Body of pancreas (tissue), 4 donors: ENCODE measurements at regions not wholly inside any gene's neighbourhood (a gene's known extent, or its start where the extent isn't known, plus 50 kb on each side); places are given as distances from the start of the nearest gene placed in this dataset.
"Not testable (repeated sequence)": the region's sequence is repeated elsewhere in the genome, so short reads cannot be mapped to it uniquely, and the experiment has no call there.

Experiments used
- ATAC-seq: fragments of 150-250 bp; one replicate; pipeline ENCODE4 v1.9.1; 2016
- DNase-seq, 4 donors: peaks; one replicate each; pipeline ENCODE4 v3.0.0-alpha.2; 2019
- H3K27ac ChIP-seq, 4 donors: fragments of 200-600 bp; sonication (generic); 1 replicate in 3 of 4; 2 replicates in 1 of 4; pipeline versions ENCODE4 v1.5.1 to v1.6.1; 2016 to 2019; ENCODE audit warnings: mild to moderate bottlenecking in 1 of 4, mixed read lengths in 1 of 4, moderate library complexity in 1 of 4
- H3K27me3 ChIP-seq, 2 donors: fragments of 200-600 bp; sonication (generic); one replicate each; pipeline ENCODE4 v1.6.0; 2016; ENCODE audit warnings: mild to moderate bottlenecking in 1 of 2
- H3K36me3 ChIP-seq, 2 donors: fragments of 200-600 bp; sonication (generic); replicated peaks in 1 of 2; 2 replicates each; pipeline ENCODE4 v1.5.1; 2016; ENCODE audit warnings: low read depth in 2 of 2; ENCODE audit not compliant: insufficient read depth in 1 of 2
- H3K4me1 ChIP-seq: fragments of 200-600 bp; sonication (generic); one replicate; pipeline ENCODE4 v1.6.0; 2016
- H3K4me3 ChIP-seq, 2 donors: fragments of 200-600 bp; sonication (generic); 1 replicate in 1 of 2; 2 replicates in 1 of 2; pipeline ENCODE4 v1.5.1; 2016 to 2019
- H3K9me3 ChIP-seq, 3 donors: fragments of 200-600 bp; sonication (generic); 1 replicate in 2 of 3; 2 replicates in 1 of 3; pipeline ENCODE4 v1.5.1; 2016
- WGBS, 2 donors: methylation state at CpG; one replicate each; pipeline ENCODE4 v1.1.5; 2017; 5-methylcytosine and 5-hydroxymethylcytosine counted together
- intact Hi-C: fragments of 100-400 bp; cut with DNase I; formaldehyde crosslinking; loops from one replicate; pipeline ENCODE4 v1.15.1; 2023
- TF ChIP-seq, protein P1 (sequence below), 7 experiments: fragments of 450-650 bp in 4 of 7; fragments of 200-600 bp in 3 of 7; sonication (generic) in 3 of 7; IDR thresholded peaks; one replicate each; pipeline ENCODE4 v1.5.1; 2016 to 2019; ENCODE audit warnings: antibody characterized with exemption in 7 of 7

DNA sequence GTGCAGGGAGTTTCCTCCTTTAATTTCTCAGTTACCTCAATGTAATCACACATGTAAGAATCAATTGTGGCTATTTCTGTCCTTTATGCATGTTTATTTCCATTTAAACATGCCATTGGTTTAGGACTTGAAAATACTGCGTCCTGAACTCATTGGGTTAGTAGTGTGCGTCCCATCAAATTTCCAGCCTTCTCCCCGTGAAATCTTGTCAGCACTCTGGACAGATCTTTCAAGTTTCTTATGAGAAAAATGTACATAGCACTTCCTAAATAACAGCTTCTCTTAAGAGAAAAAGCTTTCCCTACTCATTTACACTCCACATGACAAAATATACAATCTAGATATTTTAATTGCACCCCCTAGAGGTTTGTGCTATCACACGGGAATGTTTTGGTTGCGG is 353.9 kb upstream of the FOLH1 start:
- H3K27ac ChIP-seq, ATAC-seq, H3K36me3 ChIP-seq, H3K9me3 ChIP-seq, H3K4me3 ChIP-seq, intact Hi-C loops, DNase-seq, H3K27me3 ChIP-seq, H3K4me1 ChIP-seq: not testable (repeated sequence)
- 45 to 60% methylated on average over 5 of the region's 5 CpGs for WGBS, 2 donors

DNA sequence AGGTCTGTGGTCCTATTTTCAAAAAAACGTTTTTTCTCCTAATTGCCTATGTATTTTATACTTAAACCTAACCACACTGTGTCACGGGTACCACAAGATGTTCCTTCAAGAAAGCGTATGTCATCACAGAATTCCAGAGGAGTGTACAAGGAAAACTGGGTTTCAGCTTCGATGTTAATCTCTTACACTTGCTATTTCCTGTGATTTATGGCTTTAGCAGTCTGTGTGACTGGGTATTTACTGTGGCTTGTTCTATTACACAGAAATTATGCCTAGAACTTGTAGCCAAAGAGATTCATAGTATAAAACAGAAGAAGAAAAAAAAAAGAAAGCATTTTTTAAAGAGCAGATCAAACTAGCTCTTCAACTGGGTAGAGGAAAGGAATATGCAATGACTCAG is 371.1 kb upstream of the FOLH1 start:
- WGBS, 2 donors, result 42 to 45% methylated on average over 4 of the region's 4 CpGs

DNA sequence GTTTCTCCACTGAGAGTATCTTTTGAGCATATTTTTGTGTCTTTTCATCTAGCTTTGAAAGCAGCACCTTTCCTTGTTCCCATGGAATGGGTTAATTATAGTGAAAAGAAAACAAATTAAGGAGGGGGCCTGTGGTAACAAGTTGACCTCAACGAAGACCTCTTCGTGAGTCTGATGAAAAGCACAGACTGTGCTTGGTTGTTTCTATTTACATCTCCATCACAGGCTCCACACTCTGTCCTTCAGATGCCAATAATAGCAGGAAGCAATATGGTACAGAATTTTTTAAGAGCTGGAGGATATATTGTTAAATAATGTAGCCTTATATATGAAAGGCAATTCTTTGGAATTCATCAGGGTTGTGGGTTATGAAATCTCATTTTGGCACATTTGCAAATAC is 366.7 kb upstream of the OR4C13 start:
- intact Hi-C loops, H3K4me1 ChIP-seq, DNase-seq, H3K9me3 ChIP-seq, H3K4me3 ChIP-seq, H3K27me3 ChIP-seq, H3K27ac ChIP-seq, ATAC-seq, H3K36me3 ChIP-seq: not testable (repeated sequence)
- WGBS, 2 donors, result 23 to 43% methylated on average over 2 of the region's 2 CpGs

More for the DNA sequence above, 371.1 kb upstream of the FOLH1 start:
- H3K9me3 ChIP-seq, H3K27me3 ChIP-seq, H3K36me3 ChIP-seq, DNase-seq, H3K27ac ChIP-seq, H3K4me3 ChIP-seq, ATAC-seq, H3K4me1 ChIP-seq, intact Hi-C loops: not testable (repeated sequence)

DNA sequence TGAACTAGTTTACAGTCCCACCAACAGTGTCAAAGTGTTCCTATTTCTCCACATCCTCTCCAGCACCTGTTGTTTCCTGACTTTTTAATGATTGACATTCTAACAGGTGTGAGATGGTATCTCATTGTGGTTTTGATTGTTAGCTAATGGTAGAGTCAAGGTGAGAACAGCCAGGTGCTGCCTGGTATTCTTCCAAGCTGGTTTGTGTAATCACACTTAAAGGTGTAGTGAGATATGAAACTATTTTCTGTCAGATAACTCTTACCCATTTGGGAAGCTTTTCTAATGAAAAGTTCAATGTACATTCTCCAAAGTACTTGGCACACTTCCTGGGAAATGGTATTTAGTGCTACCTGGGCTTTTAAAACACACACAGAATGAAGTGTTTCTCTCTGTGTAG is 343.3 kb upstream of the OR4C13 start:
- H3K4me1 ChIP-seq, H3K4me3 ChIP-seq, H3K27me3 ChIP-seq, H3K9me3 ChIP-seq, H3K27ac ChIP-seq, H3K36me3 ChIP-seq, intact Hi-C loops, ATAC-seq: not testable (repeated sequence)
- DNase-seq, result peak in 3 of 4 donors; percentile 8 to 47 (median 12)

DNA sequence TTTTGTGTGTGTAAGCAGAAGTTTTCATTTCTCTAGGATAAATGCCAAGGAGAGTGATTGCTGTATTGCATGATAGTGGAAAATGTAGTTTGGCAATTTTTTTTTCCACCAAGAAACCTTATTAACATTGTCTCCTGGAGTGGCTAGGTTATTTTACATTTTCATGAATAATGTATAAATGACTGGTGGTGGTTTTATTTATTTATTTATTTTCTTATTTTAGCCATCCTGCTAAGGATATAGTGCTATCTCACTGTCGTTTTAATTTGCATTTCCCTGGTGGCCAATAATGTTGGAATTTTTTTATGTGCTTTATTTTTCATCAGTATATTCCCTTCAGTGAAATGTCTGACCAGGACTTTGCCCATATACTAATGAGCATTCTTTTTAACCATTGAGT is 328.3 kb upstream of the OR4C13 start:
- DNase-seq, ATAC-seq, H3K27me3 ChIP-seq, H3K27ac ChIP-seq, intact Hi-C loops, H3K4me3 ChIP-seq, H3K4me1 ChIP-seq, H3K36me3 ChIP-seq, H3K9me3 ChIP-seq: not testable (repeated sequence)
- 0 to 36% methylated on average over 1 of the region's 1 CpG for WGBS, 2 donors

DNA sequence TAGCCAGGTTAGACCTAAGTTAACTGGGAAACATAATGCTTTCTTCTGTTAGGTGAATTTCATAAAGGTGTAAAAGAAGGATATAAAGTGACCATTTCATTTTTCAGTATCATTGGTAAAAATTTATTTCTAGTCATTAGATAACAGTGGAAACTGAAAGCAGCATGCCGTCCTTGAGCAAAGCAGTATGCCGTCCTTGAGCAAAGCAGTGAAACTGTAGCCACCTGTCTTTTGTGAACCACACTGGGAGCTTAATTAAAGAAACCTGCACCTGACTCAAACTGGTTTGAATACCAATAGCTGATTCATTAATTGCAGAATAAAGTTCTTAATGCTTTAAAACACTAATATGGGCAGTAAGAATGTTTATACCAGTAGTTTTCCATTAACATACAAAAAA is 281.5 kb upstream of the OR4C13 start:
- H3K4me3 ChIP-seq, H3K4me1 ChIP-seq, H3K27me3 ChIP-seq, H3K9me3 ChIP-seq, ATAC-seq, intact Hi-C loops, H3K27ac ChIP-seq, H3K36me3 ChIP-seq: not testable (repeated sequence)
- DNase-seq, result peak in 2 of 4 donors; percentile 2 to 5
- WGBS, 2 donors, result 9 to 34% methylated on average over 2 of the region's 2 CpGs

DNA sequence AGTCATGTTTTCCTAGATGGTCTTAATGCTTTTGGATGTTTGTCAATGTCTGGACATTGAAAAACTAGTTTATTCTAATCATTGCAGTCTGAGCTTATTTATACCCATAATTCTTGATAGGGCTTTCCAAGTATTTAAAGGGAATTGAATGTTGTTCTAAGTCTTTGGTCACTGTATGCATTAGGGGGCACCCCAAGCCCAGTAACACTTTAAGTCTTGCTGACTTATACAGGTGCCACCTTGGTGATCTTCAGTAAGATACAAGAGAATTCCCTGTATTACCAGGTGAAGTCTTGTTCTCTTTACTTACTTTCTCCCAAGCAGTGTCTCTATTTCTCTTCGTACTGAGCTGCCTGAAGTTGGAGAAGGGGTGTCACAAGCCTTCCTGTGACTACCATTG is 250.1 kb upstream of the OR4C13 start:
- DNase-seq (peak; percentile 11 to 57 (median 42)), ATAC-seq (peak; percentile 52)
- H3K9me3 ChIP-seq, H3K27ac ChIP-seq, H3K4me1 ChIP-seq, H3K36me3 ChIP-seq, H3K27me3 ChIP-seq, H3K4me3 ChIP-seq, intact Hi-C loops: not testable (repeated sequence)
- WGBS, 2 donors, result 53 to 71% methylated on average over 1 of the region's 1 CpG
- TF ChIP-seq, protein P1, sequence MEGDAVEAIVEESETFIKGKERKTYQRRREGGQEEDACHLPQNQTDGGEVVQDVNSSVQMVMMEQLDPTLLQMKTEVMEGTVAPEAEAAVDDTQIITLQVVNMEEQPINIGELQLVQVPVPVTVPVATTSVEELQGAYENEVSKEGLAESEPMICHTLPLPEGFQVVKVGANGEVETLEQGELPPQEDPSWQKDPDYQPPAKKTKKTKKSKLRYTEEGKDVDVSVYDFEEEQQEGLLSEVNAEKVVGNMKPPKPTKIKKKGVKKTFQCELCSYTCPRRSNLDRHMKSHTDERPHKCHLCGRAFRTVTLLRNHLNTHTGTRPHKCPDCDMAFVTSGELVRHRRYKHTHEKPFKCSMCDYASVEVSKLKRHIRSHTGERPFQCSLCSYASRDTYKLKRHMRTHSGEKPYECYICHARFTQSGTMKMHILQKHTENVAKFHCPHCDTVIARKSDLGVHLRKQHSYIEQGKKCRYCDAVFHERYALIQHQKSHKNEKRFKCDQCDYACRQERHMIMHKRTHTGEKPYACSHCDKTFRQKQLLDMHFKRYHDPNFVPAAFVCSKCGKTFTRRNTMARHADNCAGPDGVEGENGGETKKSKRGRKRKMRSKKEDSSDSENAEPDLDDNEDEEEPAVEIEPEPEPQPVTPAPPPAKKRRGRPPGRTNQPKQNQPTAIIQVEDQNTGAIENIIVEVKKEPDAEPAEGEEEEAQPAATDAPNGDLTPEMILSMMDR (IDR thresholded peaks at IDR 0.05), result peak in 6 of 7 experiments; percentile 13 to 48 (median 44)

DNA sequence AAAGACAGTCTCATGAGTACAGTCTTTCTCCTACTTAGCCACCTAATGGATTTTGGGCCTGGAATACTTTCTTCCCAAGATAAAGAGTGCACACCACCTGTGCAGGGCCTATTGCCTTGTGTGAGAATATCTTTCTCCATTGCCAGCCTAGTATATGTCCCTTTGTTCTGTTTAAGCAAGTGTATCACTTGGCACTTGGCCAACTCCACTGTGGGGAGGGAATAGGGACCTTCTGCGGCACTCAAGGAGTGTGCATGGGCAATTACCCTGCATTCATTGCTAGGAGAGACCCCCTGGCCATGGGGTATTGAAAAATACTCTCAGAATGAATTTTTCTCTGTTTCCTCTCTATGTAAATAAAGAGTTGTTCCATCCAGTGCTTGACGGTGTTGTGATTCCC is 201.7 kb upstream of the OR4C13 start:
- H3K27me3 ChIP-seq, H3K4me3 ChIP-seq, H3K27ac ChIP-seq, intact Hi-C loops, H3K9me3 ChIP-seq, H3K36me3 ChIP-seq, ATAC-seq, H3K4me1 ChIP-seq: not testable (repeated sequence)
- DNase-seq, result peak in 1 of 4 donors; percentile 8
- 39 to 78% methylated on average over 2 of the region's 2 CpGs for WGBS, 2 donors

DNA sequence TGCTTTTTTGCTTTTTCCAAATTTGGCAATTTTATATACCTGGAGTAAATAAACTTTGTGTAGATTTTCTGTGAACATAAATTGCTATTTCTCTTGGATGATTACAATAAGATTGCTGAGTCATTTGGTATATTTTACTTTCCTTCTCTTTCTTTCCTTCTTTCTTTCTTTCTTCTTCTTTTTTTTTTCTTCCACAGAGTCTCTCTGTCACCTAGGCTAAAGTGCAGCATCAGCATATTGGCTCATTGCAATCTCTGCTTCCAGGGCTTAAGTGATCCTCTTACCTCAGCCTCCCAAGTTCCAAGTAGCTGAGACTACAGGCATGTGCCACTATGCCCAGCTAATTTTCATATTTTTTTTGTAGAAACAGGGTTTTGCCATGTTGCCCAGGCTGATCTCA is 201.2 kb upstream of the OR4C13 start:
- H3K9me3 ChIP-seq, ATAC-seq, intact Hi-C loops, H3K27ac ChIP-seq, H3K4me1 ChIP-seq, DNase-seq, H3K36me3 ChIP-seq, H3K27me3 ChIP-seq, H3K4me3 ChIP-seq: not testable (repeated sequence)

DNA sequence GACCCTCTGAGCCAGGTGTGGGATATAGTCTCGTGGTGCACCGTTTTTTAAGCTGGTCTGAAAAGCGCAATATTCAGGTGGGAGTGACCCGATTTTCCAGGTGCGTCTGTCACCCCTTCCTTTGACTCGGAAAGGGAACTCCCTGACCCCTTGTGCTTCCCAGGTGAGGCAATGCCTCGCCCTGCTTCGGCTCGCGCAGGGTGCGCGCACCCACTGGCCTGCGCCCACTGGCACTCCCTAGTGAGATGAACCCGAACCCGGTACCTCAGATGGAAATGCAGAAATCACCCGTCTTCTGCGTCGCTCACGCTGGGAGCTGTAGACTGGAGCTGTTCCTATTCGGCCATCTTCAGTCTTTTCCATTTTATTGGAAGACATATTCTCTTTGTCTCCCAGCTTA is 171.4 kb upstream of the OR4C13 start:
- H3K4me3 ChIP-seq, DNase-seq, H3K27ac ChIP-seq, intact Hi-C loops, H3K9me3 ChIP-seq, ATAC-seq, H3K27me3 ChIP-seq, H3K36me3 ChIP-seq: not testable (repeated sequence)
- WGBS, 2 donors, result 95% methylated on average over 17 of the region's 20 CpGs
- H3K4me1 ChIP-seq, result peaks cover 32% of the 10 kb centered on the region

DNA sequence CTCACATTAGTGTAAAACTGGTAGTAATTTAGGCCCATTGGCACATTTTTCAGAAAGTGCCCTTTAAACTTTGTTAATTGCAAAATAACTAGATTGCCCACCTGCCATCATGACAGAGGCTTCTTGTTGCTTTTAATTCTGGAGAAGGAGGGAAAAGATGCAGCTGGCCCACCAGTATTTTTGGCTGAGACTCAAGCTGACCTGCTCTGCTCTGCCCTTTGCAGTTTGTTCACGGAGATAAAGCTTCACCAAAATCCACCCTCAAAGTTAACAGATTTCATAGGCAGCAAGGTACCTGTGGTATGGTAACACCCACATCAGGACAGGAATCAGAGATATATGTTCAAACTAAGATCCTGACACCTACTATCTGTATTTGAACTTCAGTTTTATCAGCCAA is 170.2 kb upstream of the OR4C13 start:
- not testable (repeated sequence) for H3K27me3 ChIP-seq
- 7 to 30% methylated on average over 1 of the region's 1 CpG for WGBS, 2 donors

DNA sequence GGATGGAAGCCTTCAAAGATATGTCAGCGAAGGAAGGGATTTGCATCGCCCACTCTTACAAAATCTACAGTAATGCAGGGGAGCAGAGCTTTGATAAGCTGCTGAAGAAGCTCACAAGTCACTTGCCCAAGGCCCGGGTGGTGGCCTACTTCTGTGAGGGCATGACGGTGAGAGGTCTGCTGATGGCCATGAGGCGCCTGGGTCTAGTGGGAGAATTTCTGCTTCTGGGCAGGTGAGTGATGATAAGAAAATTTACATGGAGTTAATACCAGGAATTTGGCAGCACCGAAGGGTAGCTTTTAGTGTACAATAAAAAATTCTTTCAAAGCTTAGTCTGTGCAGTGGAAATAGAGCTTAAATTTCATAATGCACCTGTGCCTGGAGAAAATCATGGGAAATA is 168.3 kb upstream of the OR4C13 start:
- H3K27me3 ChIP-seq, H3K36me3 ChIP-seq, H3K9me3 ChIP-seq, H3K4me3 ChIP-seq, intact Hi-C loops: not testable (repeated sequence)
- DNase-seq (peak; percentile 71 to 81 (median 74)), ATAC-seq (peak; percentile 95)
- Histone ChIP-seq H3K4me1 (peaks cover 34% of the 10 kb centered on the region), H3K27ac (peak overlapping the region in 3 of 4 donors; percentile 26 to 73 (median 53))
- 40 to 56% methylated on average over 4 of the region's 6 CpGs for WGBS, 2 donors

More for the DNA sequence above, 170.2 kb upstream of the OR4C13 start:
- Histone ChIP-seq H3K27ac (peak overlapping the region in 2 of 4 donors; percentile 25 to 73), H3K4me1 (peaks cover 34% of the 10 kb centered on the region)
- H3K4me3 ChIP-seq, H3K36me3 ChIP-seq, intact Hi-C loops, H3K9me3 ChIP-seq: not testable (repeated sequence)
- DNase-seq (peak in 3 of 4 donors; percentile 27 to 54 (median 31)), ATAC-seq (peak; percentile 43)
